HFFc6 (cell line): ENCODE measurements at regions not wholly inside any gene's neighbourhood (a gene's known extent, or its start where the extent isn't known, plus 50 kb on each side); places are given as distances from the start of the nearest gene placed in this dataset.

Source experiments
- DNase-seq: peaks from one replicate; pipeline ENCODE4 v3.0.0-alpha.2; 2018
- H3K27ac Mint-ChIP-seq: 2 replicates; pipeline ENCODE4 v1.8.0; 2020; ENCODE audit warnings: mild to moderate bottlenecking, mixed read lengths
- H3K27me3 Mint-ChIP-seq: 2 replicates; pipeline ENCODE4 v1.8.0; 2021; ENCODE audit warnings: mild to moderate bottlenecking, moderate library complexity, mixed read lengths; ENCODE audit not compliant: insufficient read depth
- H3K36me3 Mint-ChIP-seq: 2 replicates; pipeline ENCODE4 v1.8.0; 2021; ENCODE audit warnings: low read depth, mixed read lengths
- H3K4me1 Mint-ChIP-seq: 2 replicates; pipeline ENCODE4 v1.8.0; 2020; ENCODE audit warnings: low read depth, mixed read lengths
- H3K4me3 Mint-ChIP-seq: 2 replicates; pipeline ENCODE4 v1.8.0; 2020; ENCODE audit warnings: mild to moderate bottlenecking, moderate library complexity, mixed read lengths
- H3K9me3 Mint-ChIP-seq: 2 replicates; pipeline ENCODE4 v1.8.0; 2020; ENCODE audit warnings: mild to moderate bottlenecking, mixed read lengths
- TF ChIP-seq, protein P1 (sequence below): fragments of 200-600 bp; sonication (generic); IDR thresholded peaks from 2 replicates; pipeline ENCODE4 v1.5.0; 2021; ENCODE audit warnings: antibody characterized with exemption, mild to moderate bottlenecking

DNA sequence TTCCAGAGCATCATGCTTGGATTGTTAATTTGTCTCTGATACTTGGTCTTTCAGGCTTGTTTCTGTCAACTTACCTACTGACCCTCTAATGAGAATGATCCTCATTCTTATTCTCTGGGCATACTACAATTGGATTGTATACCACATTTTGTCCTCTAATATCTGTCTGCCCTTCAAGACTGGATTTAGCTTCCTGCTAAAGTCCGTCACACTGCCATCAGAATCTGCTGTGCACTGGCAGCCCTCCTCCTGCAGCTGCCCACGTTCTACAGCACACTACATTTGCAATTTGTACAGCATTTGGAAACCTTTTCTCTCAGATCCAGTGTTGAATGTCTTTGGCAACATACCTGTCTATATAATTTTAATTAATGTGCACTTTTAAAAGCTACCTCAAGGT is 183.1 kb downstream of the ZNF330 start:
- no peak overlapping the region for H3K27ac Mint-ChIP-seq
- no peaks in the 10 kb centered on the region for H3K36me3 Mint-ChIP-seq
- DNase-seq: no peak
- no peaks in the 10 kb centered on the region for H3K27me3 Mint-ChIP-seq
- TF ChIP-seq, protein P1, sequence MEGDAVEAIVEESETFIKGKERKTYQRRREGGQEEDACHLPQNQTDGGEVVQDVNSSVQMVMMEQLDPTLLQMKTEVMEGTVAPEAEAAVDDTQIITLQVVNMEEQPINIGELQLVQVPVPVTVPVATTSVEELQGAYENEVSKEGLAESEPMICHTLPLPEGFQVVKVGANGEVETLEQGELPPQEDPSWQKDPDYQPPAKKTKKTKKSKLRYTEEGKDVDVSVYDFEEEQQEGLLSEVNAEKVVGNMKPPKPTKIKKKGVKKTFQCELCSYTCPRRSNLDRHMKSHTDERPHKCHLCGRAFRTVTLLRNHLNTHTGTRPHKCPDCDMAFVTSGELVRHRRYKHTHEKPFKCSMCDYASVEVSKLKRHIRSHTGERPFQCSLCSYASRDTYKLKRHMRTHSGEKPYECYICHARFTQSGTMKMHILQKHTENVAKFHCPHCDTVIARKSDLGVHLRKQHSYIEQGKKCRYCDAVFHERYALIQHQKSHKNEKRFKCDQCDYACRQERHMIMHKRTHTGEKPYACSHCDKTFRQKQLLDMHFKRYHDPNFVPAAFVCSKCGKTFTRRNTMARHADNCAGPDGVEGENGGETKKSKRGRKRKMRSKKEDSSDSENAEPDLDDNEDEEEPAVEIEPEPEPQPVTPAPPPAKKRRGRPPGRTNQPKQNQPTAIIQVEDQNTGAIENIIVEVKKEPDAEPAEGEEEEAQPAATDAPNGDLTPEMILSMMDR: no peak
- H3K4me1 Mint-ChIP-seq: no peaks in the 10 kb centered on the region
- H3K9me3 Mint-ChIP-seq: no peaks in the 10 kb centered on the region
- H3K4me3 Mint-ChIP-seq: no peak overlapping the region

DNA sequence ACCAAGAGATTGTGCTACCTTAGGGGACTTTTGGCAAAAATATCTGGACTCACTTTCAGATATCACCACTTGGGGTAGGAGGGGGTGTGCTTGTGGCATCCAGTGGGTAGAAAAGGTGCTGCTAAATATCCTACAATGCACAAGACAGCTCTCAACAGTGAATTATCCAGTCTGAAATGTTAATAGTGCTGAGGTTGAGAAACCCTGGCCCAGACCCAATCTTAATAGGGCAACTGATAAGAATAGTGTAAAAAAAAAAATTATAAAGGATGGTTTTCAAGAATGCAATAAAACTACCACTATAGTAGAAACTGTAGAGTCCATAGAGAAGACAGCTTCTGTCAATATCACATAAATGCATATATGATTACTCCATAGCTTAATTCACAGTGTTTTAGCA is 185.5 kb downstream of the ZNF330 start:
- Mint-ChIP-seq H3K4me1 (peaks cover 22% of the 10 kb centered on the region), H3K27ac (no peak overlapping the region), H3K36me3 (no peaks in the 10 kb centered on the region), H3K27me3 (no peaks in the 10 kb centered on the region), H3K4me3 (no peak overlapping the region), H3K9me3 (no peaks in the 10 kb centered on the region)
- DNase-seq: no peak
- TF ChIP-seq, protein P1: no peak

DNA sequence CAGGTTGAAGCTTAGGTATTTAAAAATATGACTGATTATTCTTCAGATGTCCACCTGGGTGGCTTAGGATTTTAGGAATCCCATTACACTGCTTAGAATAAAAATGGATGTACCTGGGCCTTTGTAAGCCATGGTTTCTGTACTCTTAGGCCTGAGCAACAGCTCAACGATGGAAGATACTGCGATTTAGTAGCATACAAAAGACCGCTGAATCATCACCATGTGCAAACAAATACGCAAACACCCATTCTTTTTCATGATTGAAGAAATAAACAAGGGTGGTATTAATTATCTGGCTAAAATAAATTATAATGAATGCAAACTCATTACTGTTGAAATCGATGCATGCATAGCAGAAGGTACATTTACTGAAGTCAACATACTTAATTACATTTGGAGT is 188.9 kb downstream of the ZNF330 start:
- Mint-ChIP-seq H3K27ac (no peak overlapping the region), H3K4me1 (peaks cover 41% of the 10 kb centered on the region), H3K36me3 (no peaks in the 10 kb centered on the region), H3K4me3 (no peak overlapping the region), H3K9me3 (no peaks in the 10 kb centered on the region), H3K27me3 (no peaks in the 10 kb centered on the region)
- DNase-seq: no peak
- TF ChIP-seq, protein P1: no peak

DNA sequence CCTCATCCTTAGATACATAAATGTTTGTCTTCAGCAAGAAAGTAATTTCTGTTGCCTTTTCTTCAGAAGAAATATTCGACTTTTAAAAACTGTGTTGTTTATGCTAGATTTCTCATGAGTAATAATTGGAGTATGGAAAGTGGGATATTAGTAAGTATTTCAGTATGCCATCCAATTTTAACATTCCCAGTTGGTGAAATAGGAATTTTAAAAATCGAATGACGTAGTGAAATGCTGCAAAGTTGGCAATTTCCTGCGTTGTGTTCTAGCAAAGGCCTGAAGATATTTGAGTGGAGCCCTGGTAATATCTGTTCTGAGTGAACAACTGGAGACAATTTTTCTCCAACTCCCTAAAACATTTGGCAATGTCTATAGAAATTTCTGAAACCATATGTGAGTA is 190.1 kb downstream of the ZNF330 start:
- Mint-ChIP-seq H3K4me3 (peak overlapping the region; percentile 49), H3K27me3 (no peaks in the 10 kb centered on the region), H3K9me3 (no peaks in the 10 kb centered on the region), H3K27ac (peak overlapping the region; percentile 71), H3K4me1 (peaks cover 49% of the 10 kb centered on the region), H3K36me3 (no peaks in the 10 kb centered on the region)
- DNase-seq: peak; percentile 57
- TF ChIP-seq, protein P1: no peak

DNA sequence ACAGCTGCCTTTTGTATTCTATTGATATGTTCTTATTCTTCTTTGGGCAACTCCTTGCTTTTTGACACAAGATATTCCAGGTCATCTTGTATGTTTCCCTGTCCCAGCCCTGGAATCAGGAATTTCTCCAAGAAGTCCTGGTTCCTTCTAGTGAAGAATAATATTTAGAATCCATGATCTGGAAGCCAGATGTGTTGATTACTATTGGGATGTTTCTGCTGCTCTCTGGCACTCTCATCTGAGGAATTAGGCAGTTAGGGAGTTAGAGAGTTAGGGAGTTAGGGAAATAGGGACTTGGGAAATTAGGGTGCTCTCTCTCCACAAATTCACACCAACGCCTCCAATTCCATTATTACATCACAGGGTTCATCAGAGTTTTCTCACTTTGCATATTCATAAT is 191.2 kb downstream of the ZNF330 start:
- TF ChIP-seq, protein P1: no peak
- no peak overlapping the region for H3K27ac Mint-ChIP-seq
- no peak for DNase-seq

DNA sequence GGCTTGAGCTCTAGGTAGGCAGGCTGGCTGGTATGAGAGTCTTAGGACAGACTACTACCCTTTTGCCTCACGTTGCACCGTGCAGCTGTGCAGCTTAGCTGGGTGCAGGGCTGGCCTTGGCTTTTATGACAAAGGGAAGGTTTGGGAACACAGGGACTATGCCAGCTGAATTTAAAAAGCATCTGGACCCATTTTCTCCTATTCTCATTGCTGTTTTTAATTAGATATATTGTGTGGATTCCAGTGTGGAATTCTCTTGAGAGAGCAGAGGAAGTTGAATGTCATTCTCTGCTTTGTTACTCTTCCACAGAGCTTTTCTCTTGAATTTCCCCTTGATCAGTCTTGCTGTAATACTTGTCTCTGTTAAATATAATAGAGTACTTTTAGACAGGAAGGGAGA is 192.7 kb downstream of the ZNF330 start:
- DNase-seq: no peak
- Mint-ChIP-seq H3K4me3 (no peak overlapping the region), H3K9me3 (no peaks in the 10 kb centered on the region), H3K27ac (no peak overlapping the region), H3K36me3 (no peaks in the 10 kb centered on the region), H3K27me3 (no peaks in the 10 kb centered on the region), H3K4me1 (peaks cover 74% of the 10 kb centered on the region)
- TF ChIP-seq, protein P1: no peak

More for the DNA sequence above, 191.2 kb downstream of the ZNF330 start:
- Mint-ChIP-seq H3K4me3 (no peak overlapping the region), H3K9me3 (no peaks in the 10 kb centered on the region), H3K27me3 (no peaks in the 10 kb centered on the region), H3K4me1 (peaks cover 60% of the 10 kb centered on the region), H3K36me3 (no peaks in the 10 kb centered on the region)
